NCI-H2081 (cell line): ENCODE measurements at regions not wholly inside any gene's neighbourhood (a gene's known extent, or its start where the extent isn't known, plus 50 kb on each side); places are given as distances from the start of the nearest gene placed in this dataset.

ENCODE experiments used
- DNase-seq, 2 experiments: peaks; one replicate each; lab custom pipeline; 2025; lab: John Stamatoyannopoulos, UW

- no peak for DNase-seq
Measured at GRCh38 chr3:171956181-171956683, 83.1 kb upstream of the FNDC3B start.

GRCh38 chr3:171956705-171957104 lies 82.7 kb upstream of the FNDC3B start:
- DNase-seq, result no peak

- no peak for DNase-seq
Measured at GRCh38 chr3:171959532-171960089, 79.8 kb upstream of the FNDC3B start.

GRCh38 chr3:171960159-171960558 lies 79.2 kb upstream of the FNDC3B start:
- no peak for DNase-seq

- no peak for DNase-seq
Measured at GRCh38 chr3:171962137-171962720, 77.1 kb upstream of the FNDC3B start.

- no peak for DNase-seq
Measured at GRCh38 chr3:171963546-171963945, 75.8 kb upstream of the FNDC3B start.

GRCh38 chr3:171965067-171965712 lies 74.2 kb upstream of the FNDC3B start:
- DNase-seq, result no peak

- DNase-seq, result no peak
Measured at GRCh38 chr3:171966533-171967136, 72.7 kb upstream of the FNDC3B start.

- no peak for DNase-seq
Measured at GRCh38 chr3:171967137-171967783, 72.1 kb upstream of the FNDC3B start.

- no peak for DNase-seq
Measured at GRCh38 chr3:171967932-171968678, 71.3 kb upstream of the FNDC3B start.

GRCh38 chr3:171970301-171970788 lies 69.0 kb upstream of the FNDC3B start:
- DNase-seq, result no peak

GRCh38 chr3:171971919-171972514 lies 67.4 kb upstream of the FNDC3B start:
- DNase-seq, result no peak

- no peak for DNase-seq
Measured at GRCh38 chr3:171972871-171973348, 66.5 kb upstream of the FNDC3B start.

GRCh38 chr3:171974986-171975837 lies 64.2 kb upstream of the FNDC3B start:
- no peak for DNase-seq

- DNase-seq, result no peak
Measured at GRCh38 chr3:171976526-171976925, 62.9 kb upstream of the FNDC3B start.

- no peak for DNase-seq
Measured at GRCh38 chr3:171977441-171977840, 61.9 kb upstream of the FNDC3B start.

GRCh38 chr3:171977860-171978259 lies 61.5 kb upstream of the FNDC3B start:
- no peak for DNase-seq

- DNase-seq, result no peak
Measured at GRCh38 chr3:171978390-171978789, 61.0 kb upstream of the FNDC3B start.

- no peak for DNase-seq
Measured at GRCh38 chr3:171979081-171979480, 60.3 kb upstream of the FNDC3B start.
